Hepatocyte (in vitro differentiated cells): ENCODE measurements at regions not wholly inside any gene's neighbourhood (a gene's known extent, or its start where the extent isn't known, plus 50 kb on each side); places are given as distances from the start of the nearest gene placed in this dataset.
A peak's percentile ranks its signal among the peaks of the same experiment; 100 is the strongest.

ENCODE experiments used
- DNase-seq: peaks from one replicate; pipeline ENCODE4 v3.0.0-alpha.2; 2016; ENCODE audit warnings: low spot score
- H2AFZ ChIP-seq: fragments of 200-600 bp; sonication (generic); 2 replicates; pipeline ENCODE4 v1.6.0; 2016; ENCODE audit warnings: antibody characterized with exemption, mild to moderate bottlenecking
- H3K27ac ChIP-seq: fragments of 200-600 bp; sonication (generic); 2 replicates; pipeline ENCODE4 v1.5.1; 2016; ENCODE audit warnings: mild to moderate bottlenecking
- H3K27me3 ChIP-seq: fragments of 200-600 bp; sonication (generic); 2 replicates; pipeline ENCODE4 v1.6.1; 2016
- H3K36me3 ChIP-seq: fragments of 200-600 bp; sonication (generic); replicated peaks from 2 replicates; pipeline ENCODE4 v1.5.1; 2016; ENCODE audit warnings: low read depth; ENCODE audit not compliant: insufficient read depth
- H3K4me1 ChIP-seq: fragments of 200-600 bp; sonication (generic); 2 replicates; pipeline ENCODE4 v1.5.1; 2016; ENCODE audit warnings: mild to moderate bottlenecking, moderate library complexity; ENCODE audit not compliant: insufficient read depth
- H3K4me2 ChIP-seq: fragments of 200-600 bp; sonication (generic); 2 replicates; pipeline ENCODE4 v1.6.0; 2016
- H3K4me3 ChIP-seq: fragments of 200-600 bp; sonication (generic); 2 replicates; pipeline ENCODE4 v1.5.1; 2016; ENCODE audit warnings: mild to moderate bottlenecking
- H3K79me2 ChIP-seq: fragments of 200-600 bp; sonication (generic); 2 replicates; pipeline ENCODE4 v1.6.0; 2017; ENCODE audit warnings: mild to moderate bottlenecking
- H3K9me2 ChIP-seq: fragments of 200-600 bp; sonication (generic); replicated peaks from 2 replicates; pipeline ENCODE4 v1.6.0; 2017; ENCODE audit warnings: mild to moderate bottlenecking; ENCODE audit not compliant: insufficient read depth
- H3K9me3 ChIP-seq: fragments of 200-600 bp; sonication (generic); 2 replicates; pipeline ENCODE4 v1.5.1; 2016; ENCODE audit warnings: low read depth, mild to moderate bottlenecking
- H4K20me1 ChIP-seq: fragments of 200-600 bp; sonication (generic); 2 replicates; pipeline ENCODE4 v1.6.0; 2016; ENCODE audit warnings: mild to moderate bottlenecking; ENCODE audit not compliant: insufficient read depth, poor library complexity, severe bottlenecking
- EZH2 ChIP-seq: fragments of 200-600 bp; sonication (generic); IDR thresholded peaks from 2 replicates; pipeline ENCODE4 v1.6.1; 2016; ENCODE audit warnings: antibody characterized with exemption, mild to moderate bottlenecking, borderline replicate concordance
- EZH2phosphoT487 ChIP-seq: fragments of 200-600 bp; sonication (generic); IDR thresholded peaks from one replicate; pipeline ENCODE4 v1.6.1; 2018; ENCODE audit warnings: antibody characterized with exemption, mild to moderate bottlenecking, low read depth, moderate library complexity; ENCODE audit not compliant: unreplicated experiment, severe bottlenecking
- WGBS: methylation state at CpG from one replicate; pipeline ENCODE4 v1.1.6; 2016; ENCODE audit warnings: low lambda C conversion rate; ENCODE audit errors: missing lambda C conversion rate; 5-methylcytosine and 5-hydroxymethylcytosine counted together
- TF ChIP-seq, protein P1 (sequence below): fragments of 200-600 bp; sonication (generic); IDR thresholded peaks from 2 replicates; pipeline ENCODE4 v1.5.1; 2016; ENCODE audit warnings: antibody characterized with exemption, mild to moderate bottlenecking; ENCODE audit not compliant: poor library complexity

DNA sequence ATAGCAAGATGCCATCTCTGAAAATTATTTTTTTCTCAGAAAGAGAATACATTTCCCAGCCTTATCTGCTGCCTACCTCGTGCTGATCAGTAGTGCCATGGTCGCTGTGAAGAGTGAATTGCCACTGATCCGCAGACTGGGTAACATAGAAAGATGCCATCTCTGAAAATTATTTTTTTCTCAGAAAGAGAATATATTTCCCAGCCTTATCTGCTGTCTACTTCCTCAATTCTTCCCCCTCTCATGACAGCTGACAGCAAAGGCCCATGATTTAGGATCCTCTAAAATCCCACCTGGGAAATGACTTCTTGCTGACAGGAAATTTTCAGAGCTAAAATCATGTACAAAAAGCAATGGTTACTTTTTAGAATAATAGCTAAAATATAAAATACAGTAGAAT is 92.5 kb upstream of the AHR start:
- no peak overlapping the region for H2AFZ ChIP-seq
- H3K79me2 ChIP-seq = no peaks in the 10 kb centered on the region
- peaks cover 10% of the 10 kb centered on the region for H3K4me1 ChIP-seq
- no peak overlapping the region for H3K4me3 ChIP-seq
- H3K27ac ChIP-seq = peak overlapping the region; percentile 73
- no peak overlapping the region for H3K4me2 ChIP-seq
- no peaks in the 10 kb centered on the region for H3K27me3 ChIP-seq
- no peaks in the 10 kb centered on the region for H3K36me3 ChIP-seq
- H4K20me1 ChIP-seq = no peaks in the 10 kb centered on the region
- 93% methylated on average over 3 of the region's 3 CpGs for WGBS
- TF ChIP-seq, protein P1, sequence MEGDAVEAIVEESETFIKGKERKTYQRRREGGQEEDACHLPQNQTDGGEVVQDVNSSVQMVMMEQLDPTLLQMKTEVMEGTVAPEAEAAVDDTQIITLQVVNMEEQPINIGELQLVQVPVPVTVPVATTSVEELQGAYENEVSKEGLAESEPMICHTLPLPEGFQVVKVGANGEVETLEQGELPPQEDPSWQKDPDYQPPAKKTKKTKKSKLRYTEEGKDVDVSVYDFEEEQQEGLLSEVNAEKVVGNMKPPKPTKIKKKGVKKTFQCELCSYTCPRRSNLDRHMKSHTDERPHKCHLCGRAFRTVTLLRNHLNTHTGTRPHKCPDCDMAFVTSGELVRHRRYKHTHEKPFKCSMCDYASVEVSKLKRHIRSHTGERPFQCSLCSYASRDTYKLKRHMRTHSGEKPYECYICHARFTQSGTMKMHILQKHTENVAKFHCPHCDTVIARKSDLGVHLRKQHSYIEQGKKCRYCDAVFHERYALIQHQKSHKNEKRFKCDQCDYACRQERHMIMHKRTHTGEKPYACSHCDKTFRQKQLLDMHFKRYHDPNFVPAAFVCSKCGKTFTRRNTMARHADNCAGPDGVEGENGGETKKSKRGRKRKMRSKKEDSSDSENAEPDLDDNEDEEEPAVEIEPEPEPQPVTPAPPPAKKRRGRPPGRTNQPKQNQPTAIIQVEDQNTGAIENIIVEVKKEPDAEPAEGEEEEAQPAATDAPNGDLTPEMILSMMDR = no peak
- TF ChIP-seq EZH2 (no peak), EZH2phosphoT487 (no peak)
- no peak for DNase-seq
- no peaks in the 10 kb centered on the region for H3K9me3 ChIP-seq
- H3K9me2 ChIP-seq = no peaks in the 10 kb centered on the region

DNA sequence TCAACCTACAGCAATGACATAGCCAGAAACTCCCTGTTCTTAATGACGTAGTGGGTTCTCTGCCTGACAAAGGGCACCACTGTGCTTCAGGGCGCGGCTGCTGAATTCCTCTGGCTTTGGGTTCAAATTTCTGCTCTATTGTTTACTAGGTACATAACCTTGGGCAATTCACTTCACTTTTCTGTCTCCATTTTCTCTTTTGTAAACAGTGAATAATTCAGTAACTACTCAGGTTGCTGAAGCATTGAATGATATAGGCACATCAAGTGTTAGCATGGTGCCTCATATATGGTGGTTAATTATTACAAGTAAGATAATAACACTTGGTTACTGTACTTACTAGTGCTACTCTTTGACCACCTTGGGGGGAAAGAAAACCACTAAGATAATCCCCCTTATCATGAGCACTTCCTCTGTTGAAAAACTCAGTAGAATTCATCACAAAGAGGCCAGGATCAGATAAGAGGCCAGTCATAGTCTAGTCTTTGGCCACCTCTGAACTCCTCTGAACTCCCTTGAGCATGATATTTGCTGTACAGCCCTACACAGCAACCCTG is 92.0 kb upstream of the AHR start:
- H3K4me1 ChIP-seq = peaks cover 10% of the 10 kb centered on the region
- H2AFZ ChIP-seq = no peak overlapping the region
- H3K27me3 ChIP-seq = no peaks in the 10 kb centered on the region
- TF ChIP-seq, protein P1 = no peak
- TF ChIP-seq EZH2phosphoT487 = no peak
- TF ChIP-seq EZH2 = no peak
- H3K27ac ChIP-seq = peak overlapping the region; percentile 73
- no peaks in the 10 kb centered on the region for H3K9me3 ChIP-seq
- H3K4me2 ChIP-seq = no peak overlapping the region
- H3K9me2 ChIP-seq = no peaks in the 10 kb centered on the region
- no peaks in the 10 kb centered on the region for H3K79me2 ChIP-seq
- 67% methylated on average over 3 of the region's 3 CpGs for WGBS
- peak; percentile 64 for DNase-seq
- H3K4me3 ChIP-seq = no peak overlapping the region
- H4K20me1 ChIP-seq = no peaks in the 10 kb centered on the region
- no peaks in the 10 kb centered on the region for H3K36me3 ChIP-seq

DNA sequence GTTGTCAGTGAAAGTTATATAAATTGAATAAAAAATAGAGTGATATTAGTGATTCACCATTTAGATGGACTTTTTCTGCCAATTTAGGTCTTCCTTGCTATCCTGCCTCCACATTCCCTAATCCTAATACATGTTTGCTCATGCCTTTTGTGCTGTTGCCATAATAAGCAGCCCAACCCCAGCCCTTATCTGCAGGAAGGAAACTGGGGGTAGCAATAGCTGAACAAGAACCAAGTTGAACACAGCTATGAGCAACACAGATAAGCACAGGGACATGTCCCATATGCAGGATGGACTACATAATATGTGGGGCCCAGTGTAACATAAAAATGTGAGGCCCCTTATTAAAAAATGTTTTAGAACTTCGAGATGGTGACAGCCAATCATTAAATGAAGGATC is 91.2 kb upstream of the AHR start:
- no peak for DNase-seq
- Histone ChIP-seq H3K9me2 (no peaks in the 10 kb centered on the region), H3K27me3 (no peaks in the 10 kb centered on the region), H3K36me3 (no peaks in the 10 kb centered on the region), H3K4me1 (peaks cover 10% of the 10 kb centered on the region), H3K4me3 (no peak overlapping the region), H3K27ac (peak overlapping the region; percentile 73), H3K79me2 (no peaks in the 10 kb centered on the region), H4K20me1 (no peaks in the 10 kb centered on the region), H3K4me2 (no peak overlapping the region), H2AFZ (no peak overlapping the region), H3K9me3 (no peaks in the 10 kb centered on the region)
- no peak for TF ChIP-seq EZH2phosphoT487
- TF ChIP-seq, protein P1 = no peak
- TF ChIP-seq EZH2 = no peak
- 81% methylated on average over 1 of the region's 1 CpG for WGBS

DNA sequence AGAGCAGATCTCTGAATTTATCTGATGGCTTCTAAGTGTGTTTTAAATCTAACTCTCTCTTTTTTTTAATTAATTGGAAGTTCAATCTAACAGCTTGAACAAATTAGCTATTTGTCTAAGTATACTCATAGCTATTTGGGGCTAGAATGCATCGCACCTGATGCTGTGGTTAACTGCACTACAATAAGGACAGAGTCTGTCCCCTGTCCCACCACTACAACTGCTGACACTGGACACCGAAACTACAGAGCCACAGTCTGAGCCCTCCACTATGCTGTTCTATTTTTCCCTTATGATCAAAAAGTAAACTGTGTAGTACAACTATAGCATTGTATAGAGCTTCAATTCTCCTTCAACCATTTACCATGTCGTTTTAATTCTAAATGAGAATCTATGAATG is 89.4 kb upstream of the AHR start:
- H3K79me2 ChIP-seq = no peaks in the 10 kb centered on the region
- H3K36me3 ChIP-seq = no peaks in the 10 kb centered on the region
- H3K9me3 ChIP-seq = no peaks in the 10 kb centered on the region
- H3K27me3 ChIP-seq = no peaks in the 10 kb centered on the region
- H3K9me2 ChIP-seq = no peaks in the 10 kb centered on the region
- H3K4me2 ChIP-seq = no peak overlapping the region
- DNase-seq = no peak
- no peak overlapping the region for H2AFZ ChIP-seq
- no peaks in the 10 kb centered on the region for H4K20me1 ChIP-seq
- TF ChIP-seq, protein P1 = no peak
- TF ChIP-seq EZH2 = no peak
- TF ChIP-seq EZH2phosphoT487 = no peak
- H3K4me3 ChIP-seq = no peak overlapping the region
- peaks cover 10% of the 10 kb centered on the region for H3K4me1 ChIP-seq
- 96% methylated on average over 3 of the region's 3 CpGs for WGBS
- no peak overlapping the region for H3K27ac ChIP-seq
